ENCODE measurements at regions not wholly inside any gene's neighbourhood (a gene's known extent, or its start where the extent isn't known, plus 50 kb on each side); places are given as distances from the start of the nearest gene placed in this dataset.

DNA sequence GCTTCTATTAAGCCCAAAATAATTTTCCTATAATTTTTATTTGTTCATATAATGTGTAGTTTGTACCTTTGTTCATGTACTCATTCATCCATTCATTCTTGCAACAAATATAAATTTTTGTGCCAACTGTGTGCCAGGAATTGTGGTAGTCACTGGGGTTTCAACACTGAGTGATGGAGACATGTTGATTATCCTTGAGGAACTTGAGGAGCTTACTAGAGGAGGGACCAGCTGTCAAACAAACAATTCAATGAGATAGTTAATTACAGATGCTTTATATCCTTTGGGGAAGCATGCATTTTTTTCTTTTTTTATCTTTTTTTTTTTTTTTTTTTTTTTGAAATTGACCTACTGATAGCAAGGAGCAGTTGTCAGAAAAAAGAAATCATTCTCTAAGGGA lies 324.8 kb downstream of the GABRG2 start:
- H3K9ac ChIP-seq (ENCODE audit: low read length), result no peak overlapping the region
- H2AFZ ChIP-seq (ENCODE audit: insufficient read depth, low read depth, low read length, poor library complexity, severe bottlenecking), result no peak overlapping the region
- ATAC-seq (ENCODE audit: low read depth), result no peak
- no peak overlapping the region for H3K4me3 Mint-ChIP-seq
- H3K27me3 ChIP-seq (replicated peaks in 1 of 4; ENCODE audit: control extremely low read depth in 1 of 4, control insufficient read depth in 3 of 4, insufficient read depth in 4 of 4, low read length in 3 of 4), result no peaks in the 10 kb centered on the region
- ChIA-PET CTCF (no interaction called here), POLR2A (no interaction called here)
- H4K20me1 ChIP-seq (ENCODE audit: control insufficient read depth, insufficient read depth, low read length, poor library complexity, severe bottlenecking), result no peaks in the 10 kb centered on the region
- no peaks in the 10 kb centered on the region for H3K4me1 ChIP-seq (ENCODE audit: control insufficient read depth in 2 of 2, insufficient read depth in 2 of 2, low read length in 2 of 2)
- no peaks in the 10 kb centered on the region for H3K79me2 ChIP-seq (ENCODE audit: control insufficient read depth, insufficient read depth, low read length)
- no peaks in the 10 kb centered on the region for H3K9me3 ChIP-seq (ENCODE audit: control extremely low read depth in 1 of 3, control insufficient read depth in 2 of 3, insufficient read depth in 1 of 3, low read length in 2 of 3)
- peaks cover 8% of the 10 kb centered on the region for H3K9me3 Mint-ChIP-seq (ENCODE audit: insufficient read depth)
- no peaks in the 10 kb centered on the region for H3K27me3 Mint-ChIP-seq
- no peaks in the 10 kb centered on the region for H3K4me1 Mint-ChIP-seq
- H3K36me3 ChIP-seq (replicated peaks in 1 of 2; ENCODE audit: control extremely low read depth in 1 of 2, control insufficient read depth in 1 of 2, extremely low read depth in 1 of 2, insufficient read depth in 2 of 2, low read length in 1 of 2), result no peaks in the 10 kb centered on the region
- H3K27ac Mint-ChIP-seq, result no peak overlapping the region
- no peak overlapping the region for H3K27ac ChIP-seq (ENCODE audit: low read length in 2 of 2)
- H3K4me3 ChIP-seq (ENCODE audit: control extremely low read depth in 1 of 5, extremely low read depth in 1 of 5, insufficient read depth in 1 of 5, low read depth in 2 of 5, low read length in 4 of 5), result no peak overlapping the region
- DNase-seq, result no peak
- intact Hi-C loops (cut with micrococcal nuclease), result no loop called here
- TF ChIP-seq EZH2 (IDR thresholded peaks at IDR 0.05; ENCODE audit: borderline replicate concordance, insufficient read depth, low read depth, low read length, poor library complexity, severe bottlenecking) (no peak), CTCF (IDR thresholded peaks at IDR 0.05) (no peak)
- no peak overlapping the region for H3K4me2 ChIP-seq (replicated peaks; ENCODE audit: low read depth, low read length, poor library complexity, severe bottlenecking)

- H3K27me3 ChIP-seq (replicated peaks in 1 of 4; ENCODE audit: control extremely low read depth in 1 of 4, control insufficient read depth in 3 of 4, insufficient read depth in 4 of 4, low read length in 3 of 4), result no peaks in the 10 kb centered on the region
- ChIA-PET POLR2A (no interaction called here), CTCF (interaction anchor here (0.6 kb wide), 1 partner anchor 15 kb away, joined by 3 read pairs; no protein-coding TSS in a partner anchor)
- no peak overlapping the region for H3K9ac ChIP-seq (ENCODE audit: low read length)
- intact Hi-C loops (cut with micrococcal nuclease), result no loop called here
- Mint-ChIP-seq H3K4me3 (no peak overlapping the region), H3K27ac (no peak overlapping the region), H3K27me3 (no peaks in the 10 kb centered on the region), H3K9me3 (ENCODE audit: insufficient read depth) (peaks cover 8% of the 10 kb centered on the region), H3K4me1 (no peaks in the 10 kb centered on the region)
- no peak overlapping the region for H3K4me3 ChIP-seq (ENCODE audit: control extremely low read depth in 1 of 5, extremely low read depth in 1 of 5, insufficient read depth in 1 of 5, low read depth in 2 of 5, low read length in 4 of 5)
- TF ChIP-seq EZH2 (IDR thresholded peaks at IDR 0.05; ENCODE audit: borderline replicate concordance, insufficient read depth, low read depth, low read length, poor library complexity, severe bottlenecking) (no peak), CTCF (IDR thresholded peaks at IDR 0.05) (no peak)
- ATAC-seq (ENCODE audit: low read depth) (no peak), DNase-seq (no peak)
- H2AFZ ChIP-seq (ENCODE audit: insufficient read depth, low read depth, low read length, poor library complexity, severe bottlenecking), result no peak overlapping the region
- H4K20me1 ChIP-seq (ENCODE audit: control insufficient read depth, insufficient read depth, low read length, poor library complexity, severe bottlenecking), result no peaks in the 10 kb centered on the region
- H3K4me2 ChIP-seq (replicated peaks; ENCODE audit: low read depth, low read length, poor library complexity, severe bottlenecking), result no peak overlapping the region
- no peak overlapping the region for H3K27ac ChIP-seq (ENCODE audit: low read length in 2 of 2)
- H3K36me3 ChIP-seq (replicated peaks in 1 of 2; ENCODE audit: control extremely low read depth in 1 of 2, control insufficient read depth in 1 of 2, extremely low read depth in 1 of 2, insufficient read depth in 2 of 2, low read length in 1 of 2), result no peaks in the 10 kb centered on the region
- H3K9me3 ChIP-seq (ENCODE audit: control extremely low read depth in 1 of 3, control insufficient read depth in 2 of 3, insufficient read depth in 1 of 3, low read length in 2 of 3), result no peaks in the 10 kb centered on the region
- no peaks in the 10 kb centered on the region for H3K79me2 ChIP-seq (ENCODE audit: control insufficient read depth, insufficient read depth, low read length)
- WGBS (ENCODE audit: insufficient coverage), result 94% methylated on average over 4 of the region's 4 CpGs
- H3K4me1 ChIP-seq (ENCODE audit: control insufficient read depth in 2 of 2, insufficient read depth in 2 of 2, low read length in 2 of 2), result no peaks in the 10 kb centered on the region
These were observed 326.0 kb downstream of the GABRG2 start for GRCh38 chr5:162393534-162393933.

Measured in B cell (primary cell).